AG04450 (cell line): ENCODE measurements at regions not wholly inside any gene's neighbourhood (a gene's known extent, or its start where the extent isn't known, plus 50 kb on each side); places are given as distances from the start of the nearest gene placed in this dataset.

Source experiments
- CTCF ChIA-PET: fragments of 300-600, 350-600 bp; formaldehyde crosslinking; extraction: SDS; loops from one replicate; lab custom pipeline; 2022; ENCODE audit warnings: antibody characterized with exemption, inconsistent platforms; lab: Charles Lee
- POLR2A ChIA-PET: fragments of 350-600 bp; formaldehyde crosslinking; extraction: SDS; loops from one replicate; lab custom pipeline; 2021; ENCODE audit warnings: antibody characterized with exemption, inconsistent platforms; lab: Yijun Ruan, JAX
- DNase-seq: peaks from one replicate; pipeline ENCODE4 v3.0.0-alpha.2; 2011; ENCODE audit warnings: low read depth, low spot score
- H3K27ac ChIP-seq: one replicate; pipeline ENCODE4 v1.5.1; 2012; ENCODE audit warnings: low read depth, low read length, control low read depth
- H3K27me3 ChIP-seq: one replicate; pipeline ENCODE4 v1.6.0; 2012; ENCODE audit warnings: low read length; ENCODE audit not compliant: control insufficient read depth, insufficient read depth
- H3K4me3 ChIP-seq: 2 replicates; pipeline ENCODE4 v1.5.1; 2011; ENCODE audit warnings: mild to moderate bottlenecking, low read depth, low read length, control low read depth
- H3K9me3 ChIP-seq: 2 replicates; pipeline ENCODE4 v1.5.1; 2012; ENCODE audit warnings: low read length; ENCODE audit not compliant: control insufficient read depth, insufficient read depth
- CTCF ChIP-seq: IDR thresholded peaks from 2 replicates; pipeline ENCODE4 v1.5.1; 2011; ENCODE audit warnings: low read depth, low read length, control low read depth, inconsistent platforms

DNA sequence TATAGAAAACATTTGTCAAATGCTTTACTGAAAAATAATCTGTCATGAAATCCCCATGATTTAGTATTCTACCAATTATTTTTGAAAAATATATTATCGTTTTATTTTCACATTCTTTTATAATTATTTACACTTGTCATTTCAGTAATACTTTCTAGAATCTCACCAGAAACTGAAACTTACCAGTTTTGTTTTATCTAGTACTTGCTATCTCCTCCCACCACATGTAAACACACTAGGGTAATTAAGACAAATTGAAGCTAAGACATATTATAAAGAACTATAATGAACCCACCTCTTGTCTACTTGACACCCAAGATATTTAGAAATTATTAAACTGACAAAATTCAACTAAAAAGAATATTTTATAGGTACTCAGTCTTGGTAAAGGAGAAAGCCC is 51.5 kb upstream of the GRM3 start:
- POLR2A ChIA-PET, result no interaction called here
- Histone ChIP-seq H3K9me3 (no peaks in the 10 kb centered on the region), H3K27me3 (no peaks in the 10 kb centered on the region), H3K4me3 (no peak overlapping the region), H3K27ac (no peak overlapping the region)
- CTCF ChIA-PET, result no interaction called here
- DNase-seq, result no peak
- no peak for TF ChIP-seq CTCF

GRCh38 chr7:86574006-86574405 is 69.7 kb upstream of the GRM3 start:
- ChIA-PET POLR2A (no interaction called here), CTCF (no interaction called here)
- TF ChIP-seq CTCF, result no peak
- Histone ChIP-seq H3K27ac (no peak overlapping the region), H3K27me3 (no peaks in the 10 kb centered on the region), H3K4me3 (no peak overlapping the region), H3K9me3 (peaks cover 3% of the 10 kb centered on the region)
- DNase-seq, result no peak

- no peak for DNase-seq
- POLR2A ChIA-PET, result no interaction called here
- no peak for TF ChIP-seq CTCF
- H3K9me3 ChIP-seq, result no peaks in the 10 kb centered on the region
- no peak overlapping the region for H3K27ac ChIP-seq
- no peaks in the 10 kb centered on the region for H3K27me3 ChIP-seq
- CTCF ChIA-PET, result interaction anchor here (0.6 kb wide), 1 partner anchor 368 kb away, joined by 5 read pairs; no protein-coding TSS in a partner anchor
- H3K4me3 ChIP-seq, result no peak overlapping the region
Observed at GRCh38 chr7:86558680-86559501, 84.8 kb upstream of the GRM3 start.

DNA sequence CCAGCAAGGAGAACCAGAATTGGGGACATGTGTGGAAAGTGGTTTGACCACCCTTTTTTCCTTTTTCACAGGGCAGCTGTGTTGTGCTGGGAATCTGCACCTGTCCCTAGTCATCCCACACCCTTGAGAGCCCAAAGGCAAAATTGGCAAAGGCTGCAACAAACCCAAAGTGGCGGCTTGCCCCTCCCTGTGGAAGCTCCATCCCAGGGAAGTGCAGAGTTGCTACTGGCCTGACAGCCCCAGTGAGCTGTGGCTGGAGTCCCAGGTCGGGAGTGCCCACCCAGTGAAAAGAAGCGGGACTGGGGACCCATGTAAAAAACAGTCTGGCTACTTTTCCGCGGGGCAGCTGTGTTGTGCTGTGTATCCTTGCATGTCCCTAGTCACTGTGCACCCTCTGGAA is 109.1 kb upstream of the GRM3 start:
- H3K4me3 ChIP-seq, result no peak overlapping the region
- no peak for DNase-seq
- POLR2A ChIA-PET, result no interaction called here
- no peak for TF ChIP-seq CTCF
- no peak overlapping the region for H3K27ac ChIP-seq
- CTCF ChIA-PET, result no interaction called here
- no peaks in the 10 kb centered on the region for H3K27me3 ChIP-seq
- peaks cover 22% of the 10 kb centered on the region for H3K9me3 ChIP-seq

DNA sequence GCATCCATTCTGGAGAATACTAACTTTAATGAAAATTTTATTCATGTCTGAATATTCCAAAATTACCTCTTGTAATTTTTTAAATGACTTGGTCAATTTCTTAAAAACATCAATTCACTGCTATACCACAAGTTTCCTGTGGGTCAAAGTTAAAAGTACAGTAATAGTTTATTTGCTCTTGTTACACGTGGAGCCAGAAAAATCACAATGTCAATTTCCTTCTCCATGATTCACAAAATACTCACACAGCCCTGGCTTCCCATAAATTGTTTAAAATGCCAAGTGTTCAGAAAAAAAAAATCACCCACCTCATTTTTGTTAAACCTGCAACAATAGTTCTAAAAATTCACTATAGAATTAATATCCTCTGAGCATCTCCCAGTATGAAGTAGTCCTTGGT is 139.5 kb upstream of the GRM3 start:
- DNase-seq, result no peak
- H3K27me3 ChIP-seq, result no peaks in the 10 kb centered on the region
- H3K9me3 ChIP-seq, result peaks cover 3% of the 10 kb centered on the region; the same call in 1 of the 2 replicates
- no peak for TF ChIP-seq CTCF
- POLR2A ChIA-PET, result no interaction called here
- no peak overlapping the region for H3K4me3 ChIP-seq
- no peak overlapping the region for H3K27ac ChIP-seq
- CTCF ChIA-PET, result no interaction called here
